HG03135 (cell line): ENCODE measurements at regions not wholly inside any gene's neighbourhood (a gene's known extent, or its start where the extent isn't known, plus 50 kb on each side); places are given as distances from the start of the nearest gene placed in this dataset.
"Not testable (repeated sequence)": the region's sequence is repeated elsewhere in the genome, so short reads cannot be mapped to it uniquely, and the experiment has no call there.

Experiments used
- ATAC-seq: cut with Tn5 transposase; IDR thresholded peaks from one replicate; pipeline ENCODE4 v1.9.1; 2021; ENCODE audit warnings: mild to moderate bottlenecking, moderate library complexity; ENCODE audit not compliant: unreplicated experiment

DNA sequence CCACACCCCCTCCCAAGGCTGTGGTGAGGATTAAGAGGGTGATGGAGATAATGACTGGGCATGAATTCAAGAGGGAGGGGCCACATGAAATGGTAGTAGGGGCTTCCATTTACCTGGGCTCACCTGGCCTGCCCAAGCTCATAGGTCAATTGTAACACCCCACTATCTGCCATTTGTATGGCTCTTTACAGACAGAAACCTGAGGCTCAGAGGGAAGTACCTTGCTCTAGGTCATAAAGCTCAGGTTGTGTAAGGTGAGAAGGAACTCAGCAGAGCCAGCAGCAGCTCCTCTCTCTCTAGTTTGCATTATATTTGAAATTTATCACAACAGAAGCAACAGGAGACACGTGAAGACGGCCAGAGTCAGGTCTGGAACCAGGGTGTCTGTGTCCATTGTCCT is 133.4 kb upstream of the ALDH1B1 start:
- no peak for ATAC-seq

DNA sequence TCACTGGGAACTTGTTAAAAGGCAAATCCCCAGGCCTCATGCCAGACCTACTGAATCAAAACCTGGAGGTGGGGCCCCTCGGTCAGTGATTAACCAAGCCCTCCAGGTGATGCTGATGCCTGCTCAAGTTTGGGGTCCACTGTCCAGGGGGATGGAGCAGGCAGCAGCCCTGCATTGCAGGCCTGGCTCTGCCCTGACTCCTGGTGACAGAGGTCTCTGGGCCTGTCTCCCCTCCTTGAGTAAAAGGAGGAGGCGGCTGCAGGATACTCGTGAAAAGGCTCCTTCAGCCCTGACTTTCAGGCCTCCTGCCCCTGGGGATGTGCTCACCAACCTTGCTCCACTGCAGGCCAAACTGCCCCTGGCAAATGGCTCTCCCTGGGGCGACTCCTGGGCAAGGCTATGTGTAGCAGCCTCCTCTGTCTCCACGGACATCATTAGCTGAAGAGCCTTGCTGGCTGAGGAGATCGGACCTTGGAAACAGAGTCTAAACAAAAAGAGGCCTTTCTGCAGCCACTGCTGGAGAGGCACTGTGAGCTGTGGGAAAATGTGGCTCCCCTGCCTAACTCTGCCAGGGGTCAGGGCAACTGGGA is 134.8 kb upstream of the ALDH1B1 start:
- no peak for ATAC-seq

DNA sequence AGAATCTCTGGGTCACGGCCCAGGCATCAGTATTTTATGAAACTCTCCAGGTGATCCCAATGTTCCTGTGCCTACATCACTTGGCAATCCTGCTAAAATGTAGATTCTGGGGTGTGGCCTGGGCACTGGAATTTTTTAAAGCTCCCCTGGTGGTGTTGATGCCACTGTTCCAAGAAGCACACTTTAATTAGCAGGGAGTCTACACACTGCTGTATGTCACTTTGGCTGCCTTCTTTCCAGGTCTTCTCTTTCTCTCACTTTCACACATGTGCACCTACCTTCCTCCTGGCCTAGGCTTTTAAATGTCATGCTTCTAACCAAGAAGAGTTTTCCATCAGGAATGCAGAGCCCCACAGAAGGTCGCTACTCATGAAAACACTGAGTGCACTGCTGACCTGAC is 136.0 kb upstream of the ALDH1B1 start:
- no peak for ATAC-seq

DNA sequence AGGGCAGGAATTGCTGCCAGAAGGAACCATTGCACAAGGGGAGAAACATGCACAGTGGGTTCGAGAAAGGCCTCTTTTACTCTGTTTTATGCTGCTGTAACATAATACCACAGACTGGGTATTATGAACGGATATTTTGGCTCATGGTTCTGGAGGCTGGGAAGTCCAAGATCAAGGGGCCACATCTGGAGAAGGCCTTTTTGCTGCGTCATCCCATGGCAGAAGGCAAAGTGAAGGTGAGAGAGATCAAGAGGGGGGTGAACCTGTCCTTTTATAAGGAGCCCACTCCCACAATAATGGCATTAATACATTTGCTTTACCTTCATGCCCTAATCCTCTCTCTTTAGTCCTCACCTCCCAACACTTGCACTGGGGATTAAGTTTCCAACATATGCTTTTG is 136.9 kb upstream of the ALDH1B1 start:
- no peak for ATAC-seq

DNA sequence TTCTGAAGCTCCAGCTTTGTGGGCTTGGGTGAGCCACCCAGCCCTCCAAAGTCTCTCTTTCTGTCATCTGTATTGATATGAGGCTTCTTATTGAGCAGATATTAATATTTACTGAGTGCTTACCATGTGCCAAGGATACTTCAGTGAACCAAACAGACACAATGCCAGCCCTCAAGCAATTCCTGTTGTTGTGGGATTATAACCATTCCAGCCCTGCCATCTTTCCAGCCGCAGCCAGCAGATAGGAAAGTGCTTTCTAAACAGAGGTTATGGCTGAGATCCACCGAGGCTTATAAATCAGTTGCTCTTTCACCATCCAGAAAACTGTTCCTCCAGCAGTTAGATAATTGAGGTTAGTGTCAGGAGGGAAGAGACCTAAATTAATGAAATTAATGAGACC is 137.7 kb upstream of the ALDH1B1 start:
- no peak for ATAC-seq

DNA sequence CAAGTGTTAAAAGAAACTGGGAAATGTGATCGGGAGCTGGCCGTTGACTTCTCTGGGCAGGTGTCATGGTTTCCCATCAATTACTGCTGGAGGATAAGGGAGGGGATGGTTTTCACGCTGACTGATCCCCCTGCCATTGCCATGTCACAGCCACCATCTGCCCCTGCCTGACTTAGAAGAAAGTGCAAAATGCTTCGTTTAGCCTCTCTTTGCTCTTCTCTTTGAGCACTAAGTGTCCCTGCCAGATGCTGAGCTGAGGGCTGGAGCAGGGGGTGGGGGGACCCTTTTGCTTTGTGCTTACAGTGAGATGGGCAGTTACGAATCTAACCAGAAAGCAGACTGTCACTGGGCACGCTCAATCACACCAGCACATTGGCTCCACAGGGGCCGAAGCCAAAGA is 138.4 kb upstream of the ALDH1B1 start:
- ATAC-seq: no peak

DNA sequence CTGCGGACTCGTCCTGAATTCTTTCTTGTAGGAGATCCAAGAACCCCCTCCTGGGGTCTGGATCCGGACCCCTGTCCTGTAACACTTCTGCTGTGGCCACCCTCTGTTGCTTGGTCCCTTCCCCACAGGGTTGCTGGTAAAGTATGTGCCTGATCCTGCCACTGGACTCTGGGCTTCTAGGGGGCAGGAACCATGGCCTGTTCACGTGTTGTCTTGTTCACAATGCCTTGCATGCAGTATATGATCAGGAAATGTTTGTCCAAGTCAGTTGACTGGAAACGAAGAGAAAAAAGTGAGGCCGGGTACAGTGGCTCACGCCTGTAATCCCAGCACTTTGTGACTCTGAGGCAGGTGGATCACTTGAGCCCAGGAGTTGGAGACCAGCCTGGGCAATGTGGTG is 139.3 kb upstream of the ALDH1B1 start:
- ATAC-seq: no peak

DNA sequence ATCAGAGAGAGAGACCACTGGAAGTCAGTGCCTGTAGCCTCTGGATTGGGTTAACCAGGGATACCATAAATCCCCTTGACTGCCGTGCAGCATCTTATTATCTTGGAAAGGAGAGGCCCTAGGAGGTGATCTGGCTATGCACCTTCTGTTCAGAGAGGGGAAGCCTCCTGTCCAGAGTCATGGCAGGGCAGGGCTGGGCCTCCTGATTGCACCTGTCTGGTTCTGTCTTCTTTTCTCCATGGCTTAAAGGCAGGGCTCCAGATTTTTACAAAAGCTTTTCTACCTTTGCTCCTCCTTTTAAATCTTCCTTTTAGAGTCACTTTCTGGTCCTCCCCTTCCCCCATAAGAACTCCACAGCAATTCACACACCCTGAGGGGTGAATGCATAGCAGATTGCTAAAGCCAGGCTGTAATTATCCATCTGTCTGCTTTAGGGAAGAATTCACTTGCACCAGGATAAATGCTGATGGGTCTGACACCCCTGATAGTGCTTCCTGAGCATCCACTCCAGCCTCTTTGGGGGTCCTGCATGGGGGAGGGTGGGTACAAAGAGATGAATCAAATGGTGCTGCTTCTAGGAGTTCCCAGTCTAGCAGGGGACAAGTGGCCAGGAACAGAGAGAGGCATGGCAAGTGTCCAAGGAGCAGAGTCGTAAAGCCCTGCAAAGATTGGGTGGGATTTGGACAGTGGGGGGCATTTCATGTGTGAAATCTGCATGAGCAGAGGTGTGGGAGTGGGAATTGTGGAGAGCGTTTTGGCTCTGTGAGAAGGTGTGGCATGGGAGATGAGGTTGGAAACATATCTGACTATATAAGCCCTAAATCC is 141.3 kb upstream of the ALDH1B1 start:
- no peak for ATAC-seq

DNA sequence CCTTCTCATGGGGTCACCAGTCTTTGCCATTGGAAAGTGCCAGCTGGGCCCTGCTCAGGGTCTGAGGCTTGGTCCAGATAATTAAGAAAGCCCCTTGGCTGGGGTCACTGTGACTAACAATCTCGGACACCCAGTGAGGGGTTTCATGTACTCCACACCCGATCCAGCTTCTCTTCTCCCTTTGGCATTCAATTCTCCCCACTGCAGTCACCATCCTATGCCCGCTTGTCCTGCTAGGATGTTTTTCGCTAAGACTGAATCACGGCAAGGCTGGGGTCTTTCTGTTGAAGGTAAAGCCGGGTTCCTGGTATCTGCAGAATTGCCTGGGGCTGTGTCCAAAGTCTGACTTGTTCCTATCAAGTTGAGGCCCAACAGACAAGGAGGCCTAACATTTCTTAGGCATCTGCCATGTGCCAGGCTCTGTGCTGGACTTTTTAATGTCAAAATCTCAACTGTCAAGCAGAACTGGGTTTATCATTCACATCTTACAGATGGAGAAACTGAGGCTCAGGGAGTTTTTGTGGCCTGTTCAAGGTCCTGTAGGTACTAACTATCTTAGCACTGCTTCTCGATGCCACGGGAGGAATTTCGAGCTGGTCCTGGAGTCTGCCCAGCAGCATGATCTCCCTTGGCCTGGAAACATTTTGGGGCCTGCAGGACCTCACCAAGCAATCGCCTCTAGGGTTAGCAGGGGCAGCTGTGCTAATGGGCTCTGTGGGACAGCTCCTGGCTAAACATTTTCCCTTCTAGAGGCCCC is 142.0 kb upstream of the ALDH1B1 start:
- ATAC-seq: no peak

DNA sequence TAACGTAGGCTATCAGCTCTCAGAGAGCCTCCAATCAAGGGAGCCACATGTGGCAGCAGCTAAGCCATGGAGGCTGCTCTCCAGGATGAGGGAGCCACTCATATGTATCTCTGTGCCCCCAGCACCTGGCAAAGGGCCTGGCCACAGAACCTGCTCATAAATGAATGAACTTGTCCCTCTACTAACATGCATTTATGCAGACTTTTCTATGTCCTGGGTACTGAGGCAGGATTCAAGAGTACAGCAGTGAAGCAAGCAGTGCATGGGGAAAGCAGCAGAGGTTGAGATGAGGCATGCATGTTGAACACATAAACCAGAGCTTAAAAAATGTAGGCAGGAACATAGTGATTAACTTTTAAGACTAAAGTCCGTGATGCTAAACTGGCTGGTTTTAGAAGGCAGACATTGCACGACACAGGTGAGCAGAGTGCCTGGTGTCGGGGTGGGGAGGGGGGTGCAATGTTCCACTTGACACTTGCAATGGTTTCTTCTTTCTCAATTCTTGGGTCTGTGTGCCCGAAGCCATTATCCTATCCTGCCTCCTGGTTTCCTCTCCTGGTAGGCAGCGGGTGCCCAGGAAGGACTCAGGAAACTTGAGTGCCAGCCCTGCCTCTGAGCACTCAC is 142.8 kb upstream of the ALDH1B1 start:
- ATAC-seq: no peak

DNA sequence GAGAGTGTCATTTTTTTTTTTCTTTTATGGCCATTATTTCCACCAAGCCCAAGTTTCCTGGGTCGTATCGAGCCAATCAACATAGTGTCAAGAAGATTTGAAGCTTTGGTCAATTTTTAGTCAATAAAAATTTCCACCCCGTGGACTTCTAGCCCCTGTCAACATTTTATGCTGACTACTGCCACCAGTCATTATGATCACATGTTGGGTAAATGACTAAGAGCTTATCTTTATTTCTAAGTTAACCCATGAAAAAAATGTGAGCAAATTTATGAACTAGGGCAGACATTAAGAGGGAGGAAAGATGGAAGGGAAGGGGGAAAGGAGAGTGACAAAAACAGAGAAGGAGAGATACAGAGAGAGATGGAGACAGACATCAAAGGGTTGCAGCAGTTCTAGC is 143.5 kb upstream of the ALDH1B1 start:
- ATAC-seq: no peak

DNA sequence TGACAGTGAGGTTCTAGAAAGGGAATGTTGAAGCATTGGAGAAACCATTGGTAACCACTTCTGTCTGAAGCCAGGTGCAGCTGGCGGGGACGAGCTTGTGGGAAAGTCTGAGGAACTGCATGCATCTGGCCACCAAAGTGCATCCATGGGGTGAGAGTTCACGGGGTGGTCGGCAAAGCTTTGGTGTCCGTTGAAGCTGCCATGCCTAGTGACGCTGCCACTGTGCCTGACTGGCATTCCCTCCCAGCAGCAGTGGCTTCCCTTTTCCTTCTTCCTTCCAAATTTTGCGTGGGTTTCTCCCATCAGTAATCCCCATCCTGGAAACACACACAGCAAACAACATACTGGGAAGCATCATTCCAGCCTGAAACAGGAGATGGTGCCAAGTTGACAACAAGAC is 145.7 kb upstream of the ALDH1B1 start:
- no peak for ATAC-seq

DNA sequence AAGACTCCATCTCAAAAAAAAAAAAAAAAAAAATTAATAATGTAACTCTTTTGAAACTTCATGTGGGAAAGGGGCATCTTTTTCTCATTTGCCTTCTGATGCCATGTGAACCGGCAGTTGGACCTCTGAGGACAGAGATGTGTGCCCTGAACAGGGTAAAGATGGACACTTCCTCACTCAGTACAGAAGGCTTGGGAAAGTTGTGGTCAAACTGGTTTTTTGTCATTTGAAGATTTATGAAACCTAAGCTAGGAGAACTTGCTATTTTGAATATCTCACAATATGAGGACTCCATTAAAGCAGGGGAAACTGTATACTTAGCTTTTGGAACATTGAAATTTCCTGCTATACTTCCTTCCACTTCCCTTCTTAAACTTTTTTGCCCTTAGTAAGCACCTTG is 147.5 kb upstream of the ALDH1B1 start:
- no peak for ATAC-seq

DNA sequence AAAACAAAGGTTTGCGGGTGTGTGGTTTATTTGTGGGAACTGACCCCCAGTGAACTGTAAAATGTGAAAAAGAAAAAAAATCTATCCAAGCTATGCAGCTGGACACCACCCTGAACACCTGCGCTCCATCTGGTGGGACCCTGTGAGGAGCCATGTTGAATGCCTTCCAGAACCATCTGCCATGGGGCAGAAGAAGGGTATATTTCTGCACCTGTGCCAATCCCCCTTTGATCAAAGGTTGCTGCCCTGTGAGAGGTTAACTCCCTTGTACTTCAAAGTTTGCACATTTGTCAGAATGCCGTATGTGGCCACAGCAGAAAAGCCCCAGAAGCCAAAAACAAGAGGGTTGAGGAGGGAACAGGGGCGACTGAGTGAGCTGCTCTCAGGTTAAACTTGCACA is 148.5 kb upstream of the ALDH1B1 start:
- no peak for ATAC-seq

DNA sequence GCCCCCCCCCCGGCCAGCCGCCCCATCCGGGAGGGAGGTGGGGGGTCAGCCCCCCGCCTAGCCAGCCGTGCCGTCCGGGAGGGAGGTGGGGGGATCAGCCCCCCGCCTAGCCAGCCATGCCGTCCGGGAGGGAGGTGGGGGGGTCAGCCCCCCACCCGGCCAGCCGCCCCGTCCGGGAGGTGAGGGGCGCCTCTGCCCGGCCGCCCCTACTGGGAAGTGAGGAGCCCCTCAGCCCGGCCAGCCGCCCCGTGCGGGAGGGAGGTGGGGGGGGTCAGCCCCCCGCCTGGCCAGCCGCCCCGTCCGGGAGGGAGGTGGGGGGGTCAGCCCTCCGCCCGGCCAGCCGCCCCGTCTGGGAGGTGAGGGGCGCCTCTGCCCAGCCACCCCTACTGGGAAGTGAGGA is 150.4 kb upstream of the ALDH1B1 start:
- ATAC-seq: not testable (repeated sequence)

DNA sequence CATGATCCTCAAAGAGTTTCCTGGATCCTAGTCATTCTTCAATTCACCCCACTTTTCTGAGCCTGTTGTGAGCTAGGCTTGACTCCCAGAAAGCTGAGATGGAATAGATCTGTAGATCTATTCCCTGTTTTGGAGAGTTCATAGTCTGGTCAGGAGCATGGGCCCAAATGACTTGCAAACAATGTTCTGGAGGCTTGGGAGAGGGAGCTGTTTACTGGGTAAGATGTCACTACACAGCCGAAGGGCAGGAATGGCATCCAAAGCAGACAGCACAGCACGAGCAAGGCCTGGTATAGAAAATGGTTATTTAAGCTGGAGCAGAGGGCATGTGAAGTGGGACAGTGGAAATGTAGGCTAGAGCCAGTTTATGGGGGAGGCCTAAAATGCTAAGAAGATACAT is 152.5 kb upstream of the ALDH1B1 start:
- no peak for ATAC-seq

DNA sequence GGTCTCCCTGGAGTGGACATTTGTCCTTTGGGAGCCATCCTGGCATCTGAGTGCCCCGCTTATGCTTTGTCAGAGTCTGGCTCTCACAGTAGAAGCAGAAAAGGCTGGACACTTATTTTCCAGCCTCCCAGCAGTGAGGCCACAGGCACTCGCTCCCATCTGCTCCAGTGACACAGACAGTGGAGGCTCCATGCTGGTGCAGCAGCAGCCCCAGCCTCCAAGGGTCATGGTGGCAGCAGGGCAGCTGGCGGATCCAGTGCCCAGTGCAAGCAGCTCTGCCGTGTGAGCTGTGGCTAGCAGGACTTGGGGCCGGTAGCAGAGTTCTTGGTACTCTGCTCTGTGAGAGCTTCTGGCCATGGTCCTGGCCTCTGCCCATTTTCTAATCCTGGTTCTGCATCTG is 157.3 kb upstream of the ALDH1B1 start:
- ATAC-seq: no peak

DNA sequence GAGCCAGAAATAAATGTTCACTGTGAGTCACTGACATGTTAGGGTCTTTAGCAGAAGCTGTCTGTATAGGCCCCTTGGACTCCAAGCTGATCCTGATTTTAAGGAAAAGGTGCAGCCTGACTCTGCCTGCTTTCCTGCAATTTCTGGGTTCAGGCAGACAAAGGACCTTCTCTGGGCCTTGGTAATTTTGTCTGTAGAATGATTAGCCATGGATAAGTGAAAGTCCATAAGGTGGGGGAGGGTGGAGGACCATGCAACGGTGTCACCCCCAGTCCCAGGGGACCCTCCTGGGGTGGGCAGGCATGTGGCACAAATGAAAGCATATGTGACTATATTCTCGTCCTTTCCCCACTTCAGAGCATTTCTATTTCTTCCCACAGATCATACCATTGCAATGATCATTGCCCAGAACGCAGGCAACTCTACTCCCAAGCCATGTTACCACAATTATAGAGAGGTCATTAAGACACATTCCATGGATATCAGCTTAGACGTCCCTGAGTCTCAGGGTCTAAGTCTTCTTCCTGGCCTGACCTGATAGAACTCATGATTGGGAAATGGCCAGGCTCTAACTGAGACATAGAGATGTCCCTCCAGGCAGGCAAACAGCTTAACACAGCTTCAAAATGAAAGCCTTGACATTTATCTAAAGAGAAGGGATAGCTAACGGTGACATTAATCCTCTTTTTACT is 157.9 kb upstream of the ALDH1B1 start:
- no peak for ATAC-seq

DNA sequence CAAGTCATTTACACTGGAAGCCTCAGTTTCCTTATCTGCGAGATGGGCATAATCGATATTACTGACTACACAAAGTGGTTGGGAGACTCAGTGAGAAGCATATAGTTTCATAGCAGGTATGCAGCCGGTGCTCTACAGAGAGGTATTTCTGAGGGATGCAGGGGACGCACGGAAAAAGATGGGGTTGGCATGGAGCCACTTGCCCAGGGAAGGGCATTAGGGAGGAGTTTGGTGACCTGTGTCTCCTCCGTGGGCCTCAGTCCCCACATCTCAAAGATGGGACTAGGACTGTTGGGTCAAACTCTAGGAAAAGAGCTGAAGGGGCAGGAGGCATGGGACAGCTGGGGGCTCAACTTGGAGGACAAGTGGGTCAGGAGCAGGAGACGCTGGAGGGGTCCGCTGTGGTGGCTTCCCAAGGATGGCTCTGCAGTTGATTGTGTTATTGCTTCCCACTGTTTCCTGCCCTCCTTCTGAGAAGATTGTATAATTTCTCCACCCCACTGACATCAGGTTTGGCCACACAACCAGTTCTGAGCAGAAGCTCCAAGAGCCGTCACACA is 158.6 kb upstream of the ALDH1B1 start:
- ATAC-seq: no peak

DNA sequence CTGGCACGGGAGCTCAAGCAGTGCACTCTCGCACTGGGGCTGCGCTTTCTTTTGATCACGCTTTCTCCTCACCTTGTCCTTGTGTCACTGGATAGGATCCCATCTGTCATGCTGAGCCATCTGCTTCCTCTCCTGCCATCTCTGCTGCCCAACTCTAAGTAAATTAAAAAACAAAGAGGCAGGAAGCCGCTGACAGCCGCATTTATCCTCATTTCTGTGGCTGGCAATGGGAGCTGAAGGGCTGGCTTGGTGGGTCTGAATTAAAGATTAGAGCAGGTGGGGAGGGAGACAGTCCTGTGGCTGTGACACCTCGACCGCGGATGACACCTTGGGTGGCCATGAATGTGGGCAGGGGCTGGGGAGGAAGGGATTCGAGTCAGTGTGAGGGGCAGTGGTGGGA is 159.2 kb upstream of the ALDH1B1 start:
- no peak for ATAC-seq

DNA sequence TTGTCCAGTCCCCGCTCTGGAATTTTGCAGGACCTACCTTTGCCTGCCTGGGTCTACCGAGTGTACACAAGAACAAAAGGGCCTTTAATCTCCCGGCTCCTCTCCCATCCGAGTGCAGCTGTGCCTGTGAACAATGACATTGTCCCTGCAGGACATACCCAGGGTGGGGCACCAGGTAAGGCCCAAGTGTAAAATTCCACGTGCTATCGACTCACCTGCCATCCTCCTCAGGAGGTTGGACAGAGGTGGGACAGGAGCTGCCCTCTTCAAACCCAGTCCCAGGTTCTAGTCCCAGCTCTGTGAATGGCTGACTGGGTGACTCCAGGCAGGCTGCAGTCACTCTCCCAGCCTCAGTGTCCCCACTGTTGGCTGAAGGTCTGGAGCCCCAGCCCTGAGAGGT is 159.6 kb upstream of the ALDH1B1 start:
- ATAC-seq: no peak
